Retinal pigment epithelial cell (primary cell): ENCODE measurements at regions not wholly inside any gene's neighbourhood (a gene's known extent, or its start where the extent isn't known, plus 50 kb on each side); places are given as distances from the start of the nearest gene placed in this dataset.

ENCODE experiments used
- DNase-seq: peaks from one replicate; pipeline ENCODE4 v3.0.0-alpha.2; 2010; ENCODE audit warnings: low read depth
- H3K4me3 ChIP-seq: 2 replicates; pipeline ENCODE4 v1.5.1; 2011; ENCODE audit warnings: mild to moderate bottlenecking, low read length, control low read depth, moderate library complexity
- TF ChIP-seq, protein P1 (sequence below): conservative IDR thresholded peaks from 2 replicates; pipeline ENCODE4 v1.5.1; 2011; ENCODE audit warnings: low read depth, low read length, control low read depth, inconsistent platforms

DNA sequence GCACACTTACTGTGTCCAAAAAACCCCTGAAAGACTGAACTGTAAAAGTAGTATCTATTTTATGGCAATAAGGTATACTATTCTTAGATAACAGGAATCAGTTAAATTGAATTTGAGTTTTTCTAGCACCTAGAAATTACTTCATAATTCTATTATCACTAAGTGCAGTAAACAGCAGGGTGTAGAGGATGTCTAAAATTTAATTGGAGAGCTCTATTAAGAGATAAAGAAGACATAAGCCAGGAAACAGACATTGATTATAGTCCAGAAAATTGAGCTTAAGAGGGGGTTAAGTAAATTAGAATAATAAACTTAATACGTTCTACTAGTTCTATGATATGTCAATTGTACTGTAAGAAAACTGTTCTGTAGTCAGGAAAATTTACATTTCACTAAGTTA is 403.5 kb upstream of the CBLB start:
- TF ChIP-seq, protein P1, sequence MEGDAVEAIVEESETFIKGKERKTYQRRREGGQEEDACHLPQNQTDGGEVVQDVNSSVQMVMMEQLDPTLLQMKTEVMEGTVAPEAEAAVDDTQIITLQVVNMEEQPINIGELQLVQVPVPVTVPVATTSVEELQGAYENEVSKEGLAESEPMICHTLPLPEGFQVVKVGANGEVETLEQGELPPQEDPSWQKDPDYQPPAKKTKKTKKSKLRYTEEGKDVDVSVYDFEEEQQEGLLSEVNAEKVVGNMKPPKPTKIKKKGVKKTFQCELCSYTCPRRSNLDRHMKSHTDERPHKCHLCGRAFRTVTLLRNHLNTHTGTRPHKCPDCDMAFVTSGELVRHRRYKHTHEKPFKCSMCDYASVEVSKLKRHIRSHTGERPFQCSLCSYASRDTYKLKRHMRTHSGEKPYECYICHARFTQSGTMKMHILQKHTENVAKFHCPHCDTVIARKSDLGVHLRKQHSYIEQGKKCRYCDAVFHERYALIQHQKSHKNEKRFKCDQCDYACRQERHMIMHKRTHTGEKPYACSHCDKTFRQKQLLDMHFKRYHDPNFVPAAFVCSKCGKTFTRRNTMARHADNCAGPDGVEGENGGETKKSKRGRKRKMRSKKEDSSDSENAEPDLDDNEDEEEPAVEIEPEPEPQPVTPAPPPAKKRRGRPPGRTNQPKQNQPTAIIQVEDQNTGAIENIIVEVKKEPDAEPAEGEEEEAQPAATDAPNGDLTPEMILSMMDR: no peak
- DNase-seq: no peak
- H3K4me3 ChIP-seq: no peak overlapping the region

DNA sequence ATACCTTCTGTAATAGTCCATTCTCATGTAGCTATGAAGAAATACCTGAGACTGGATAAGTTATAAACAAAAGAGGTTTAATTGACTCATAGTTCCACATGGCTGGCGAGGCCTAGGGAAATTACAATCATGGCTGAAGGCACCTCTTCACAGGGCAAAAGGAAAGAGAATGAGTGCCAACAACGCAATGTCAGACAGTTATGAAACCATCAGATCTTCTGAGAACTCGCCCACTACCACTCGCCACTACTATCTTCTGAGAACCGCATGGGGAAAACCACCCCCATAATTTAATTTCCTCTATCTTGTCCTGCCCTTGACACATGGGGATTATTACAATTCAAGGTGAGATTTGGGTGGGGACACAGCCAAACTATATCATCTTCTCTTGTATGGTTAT is 406.8 kb upstream of the CBLB start:
- TF ChIP-seq, protein P1: no peak
- no peak for DNase-seq

DNA sequence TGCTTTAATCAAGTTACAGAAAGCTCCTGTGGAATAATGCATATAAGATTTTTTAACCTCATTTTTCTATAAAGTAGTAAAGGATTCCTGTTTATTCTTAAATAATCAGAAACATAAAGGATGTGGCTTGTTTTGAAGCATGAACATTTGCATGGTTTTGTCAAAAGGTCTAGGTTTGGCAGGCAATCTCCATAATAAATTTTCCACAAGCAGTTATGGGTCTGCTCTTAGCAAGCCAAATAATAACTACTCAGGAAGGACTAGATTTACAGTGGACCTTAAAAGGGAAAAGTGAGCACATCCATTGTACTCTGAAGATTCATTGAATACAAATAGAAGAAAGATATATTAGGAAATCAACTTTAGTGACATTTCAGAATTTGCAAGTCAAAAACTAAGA is 407.3 kb upstream of the CBLB start:
- TF ChIP-seq, protein P1: no peak
- H3K4me3 ChIP-seq: no peak overlapping the region
- no peak for DNase-seq

More for the DNA sequence above, 406.8 kb upstream of the CBLB start:
- H3K4me3 ChIP-seq: no peak overlapping the region

DNA sequence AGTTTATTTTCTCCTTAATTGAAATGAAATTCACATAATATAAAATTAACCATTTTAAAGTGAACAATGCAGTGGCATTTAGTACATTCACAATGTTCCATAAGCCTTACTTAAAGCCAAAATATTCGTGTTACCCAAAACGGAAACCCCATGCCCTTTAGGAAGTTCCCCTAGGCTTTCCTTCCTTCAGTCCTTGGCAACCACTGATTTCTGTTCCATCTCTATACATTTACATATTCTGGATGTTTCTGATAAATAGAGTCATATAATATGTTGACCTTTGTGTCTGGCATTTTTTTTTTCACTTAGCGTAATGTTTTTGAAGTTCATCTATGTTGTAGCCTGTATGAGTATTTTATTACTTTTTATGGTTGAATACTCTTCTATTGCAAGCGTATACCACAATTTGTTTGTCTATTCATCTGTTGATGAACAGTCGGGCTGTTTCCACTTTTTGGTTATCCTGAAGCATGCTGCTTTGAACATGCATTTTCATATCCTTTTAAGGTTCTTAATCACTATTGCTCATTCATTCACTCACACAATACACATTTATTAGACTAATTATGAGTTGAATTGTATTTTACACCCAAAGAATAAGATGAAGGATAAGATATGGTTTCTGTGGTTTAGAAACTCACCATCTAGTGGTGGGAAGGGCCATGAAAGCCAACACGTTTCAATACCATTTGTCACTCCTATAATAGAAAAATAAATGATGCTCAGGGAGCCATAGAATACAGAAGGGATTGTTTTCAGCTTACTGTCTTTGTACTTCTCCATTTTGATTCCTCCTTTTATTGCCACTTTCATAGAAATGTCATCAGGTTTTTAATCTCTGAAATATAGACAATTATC is 408.2 kb upstream of the CBLB start:
- no peak for DNase-seq
- H3K4me3 ChIP-seq: no peak overlapping the region
- TF ChIP-seq, protein P1: no peak

DNA sequence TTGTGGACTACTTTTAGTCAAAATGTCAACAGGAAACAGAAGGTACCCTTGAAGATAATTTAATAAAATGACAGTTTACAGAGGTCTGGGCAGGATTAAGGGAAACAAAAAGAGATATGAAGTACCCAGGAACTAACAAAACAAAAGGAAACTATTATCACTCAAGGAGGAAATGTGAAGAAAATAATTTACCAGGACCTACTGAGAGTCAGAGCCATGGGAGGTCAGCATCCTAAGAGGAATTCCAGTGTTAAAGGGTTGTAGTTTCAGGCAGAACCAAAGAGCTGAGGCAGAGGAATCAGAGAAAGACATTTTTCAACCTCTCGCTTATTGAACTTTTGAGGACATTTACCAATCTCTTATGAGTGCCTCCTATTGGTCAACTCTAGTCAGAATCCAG is 408.9 kb upstream of the CBLB start:
- DNase-seq: no peak
- H3K4me3 ChIP-seq: no peak overlapping the region
- TF ChIP-seq, protein P1: no peak

DNA sequence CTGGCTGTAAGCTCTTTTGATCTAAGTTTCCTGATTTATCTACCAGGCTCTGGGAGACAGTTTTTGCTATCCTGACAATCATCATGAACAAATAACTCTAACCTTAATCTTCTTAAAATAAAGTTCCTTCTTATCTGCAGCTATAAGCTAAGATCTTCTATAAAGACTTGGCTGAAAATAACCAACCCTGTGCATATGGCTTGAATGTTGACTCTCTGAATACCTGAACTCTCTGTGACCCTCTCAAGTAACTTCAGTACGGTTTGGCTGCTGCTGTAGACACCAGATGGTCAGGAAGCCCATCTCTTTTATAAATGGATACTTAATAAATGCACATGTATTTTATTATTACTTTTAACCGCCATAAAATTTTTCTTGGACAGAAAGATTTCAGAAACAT is 412.4 kb upstream of the CBLB start:
- peak; percentile 61 for DNase-seq
- H3K4me3 ChIP-seq: no peak overlapping the region
- TF ChIP-seq, protein P1: no peak

DNA sequence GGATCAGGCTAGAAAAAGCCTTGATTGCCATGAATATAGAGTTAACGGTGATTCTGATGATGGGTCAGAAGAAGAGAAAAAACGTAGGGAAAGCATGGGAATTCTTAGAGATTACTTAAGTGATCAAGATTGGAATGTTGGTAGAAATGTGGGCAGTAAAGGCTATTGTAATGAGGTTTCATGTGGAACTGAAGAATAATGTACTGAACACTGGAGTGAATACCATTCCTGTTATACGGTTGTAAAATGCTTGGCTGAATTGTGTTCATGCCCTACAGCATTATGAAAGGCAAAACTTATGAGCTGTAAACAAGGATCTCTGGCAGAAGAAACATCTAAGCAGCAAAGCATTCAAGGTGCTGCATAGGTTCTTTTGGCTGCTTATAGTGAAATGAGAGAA is 414.1 kb upstream of the CBLB start:
- H3K4me3 ChIP-seq: no peak overlapping the region
- TF ChIP-seq, protein P1: no peak
- DNase-seq: no peak
